Stomach (tissue), 8 donors: ENCODE measurements at regions not wholly inside any gene's neighbourhood (a gene's known extent, or its start where the extent isn't known, plus 50 kb on each side); places are given as distances from the start of the nearest gene placed in this dataset.

Experiments
- DNase-seq, 2 donors: peaks; one replicate each; pipeline versions ENCODE4 v3.0.0 to v3.0.0-alpha.2; 2013 to 2019
- H3K27ac ChIP-seq, 5 donors: fragments of 200-600 bp in 4 of 5; sonication (generic) in 4 of 5; one replicate each; pipeline ENCODE4 v1.5.1; 2013 to 2019; ENCODE audit warnings: mild to moderate bottlenecking in 1 of 5, moderate library complexity in 1 of 5
- H3K27me3 ChIP-seq, 3 donors: fragments of 200-600 bp; sonication (generic); one replicate each; pipeline ENCODE4 v1.5.1; 2017 to 2019; ENCODE audit warnings: mixed run types in 1 of 3
- H3K36me3 ChIP-seq, 4 donors: fragments of 200-600 bp; sonication (generic); 1 replicate in 3 of 4; 2 replicates in 1 of 4; pipeline ENCODE4 v1.5.1; 2016 to 2019
- H3K4me1 ChIP-seq, 4 donors: fragments of 200-600 bp; sonication (generic); one replicate each; pipeline ENCODE4 v1.5.1; 2016 to 2019
- H3K4me3 ChIP-seq, 4 donors: fragments of 200-600 bp; sonication (generic) in 3 of 4; one replicate each; pipeline ENCODE4 v1.5.1; 2016 to 2019; ENCODE audit warnings: mild to moderate bottlenecking in 1 of 4
- H3K9me3 ChIP-seq, 4 donors: fragments of 200-600 bp; sonication (generic); one replicate each; pipeline ENCODE4 v1.5.1; 2016 to 2019
- EP300 ChIP-seq: sonication (generic); formaldehyde crosslinking; IDR thresholded peaks from one replicate; pipeline ENCODE4 v1.6.1; 2017; ENCODE audit warnings: antibody characterized with exemption
- POLR2A ChIP-seq, 4 donors: fragments of 450-650 bp; IDR thresholded peaks; one replicate each; pipeline ENCODE4 v1.6.1; 2016; ENCODE audit warnings: antibody characterized with exemption in 4 of 4, control low read depth in 2 of 4, mild to moderate bottlenecking in 1 of 4, moderate library complexity in 1 of 4
- POLR2AphosphoS5 ChIP-seq, 3 donors: sonication (generic); formaldehyde crosslinking; IDR thresholded peaks; one replicate each; pipeline ENCODE4 v1.6.1; 2016; ENCODE audit warnings: antibody characterized with exemption in 3 of 3
- WGBS, 5 donors: extraction: QIAGEN DNeasy Blood & Tissue Kit in 3 of 5; methylation state at CpG; one replicate each; pipeline versions ENCODE4 v1.1.5 to v1.1.7; 2013 to 2018; 5-methylcytosine and 5-hydroxymethylcytosine counted together
- intact Hi-C: fragments of 100-400 bp; cut with DNase I; formaldehyde crosslinking; loops from one replicate; pipeline ENCODE4 v1.15.1; 2023; ENCODE audit warnings: low total_unique reads
- TF ChIP-seq, protein P1 (sequence below), 7 experiments: fragments of 450-650 bp in 4 of 7; fragments of 200-600 bp in 3 of 7; sonication (generic) in 3 of 7; IDR thresholded peaks; one replicate each; pipeline ENCODE4 v1.5.1; 2016 to 2019; ENCODE audit warnings: antibody characterized with exemption in 7 of 7, control low read depth in 2 of 7, mild to moderate bottlenecking in 1 of 7
- donor health status: healthy with polysubstance abuse.
- donor health status: Bipolar disorder and iron deficiency.
- donor health status: healthy.

DNA sequence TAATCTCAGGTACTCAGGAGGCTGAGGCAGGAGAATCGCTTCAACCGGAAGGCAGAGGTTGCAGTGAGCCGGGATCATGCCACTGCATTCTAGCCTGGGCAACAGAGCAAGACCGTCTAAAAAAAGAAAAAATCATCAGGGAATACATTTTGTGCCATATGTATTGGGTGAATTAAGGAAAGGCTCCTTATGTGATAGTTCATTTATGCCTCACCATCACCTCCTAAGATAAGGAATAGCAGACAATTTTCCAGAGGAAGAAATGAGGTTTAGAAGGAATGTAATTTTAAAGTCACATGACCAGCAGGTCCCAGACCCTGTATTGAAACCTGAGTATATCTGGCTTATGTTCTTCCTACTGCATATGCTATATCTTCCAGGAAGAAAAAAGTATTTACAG is 93.9 kb upstream of the FOXC1 start:
- no peaks in the 10 kb centered on the region for H3K4me1 ChIP-seq
- 96 to 98% (median 97%) methylated on average over 4 of the region's 4 CpGs for WGBS, 5 donors
- H3K36me3 ChIP-seq = no peaks in the 10 kb centered on the region
- no peak overlapping the region for H3K4me3 ChIP-seq
- no peak overlapping the region for H3K27ac ChIP-seq
- TF ChIP-seq EP300 (no peak), POLR2A (IDR thresholded peaks at IDR 0.05) (no peak), POLR2AphosphoS5 (IDR thresholded peaks at IDR 0.05) (no peak)
- TF ChIP-seq, protein P1, sequence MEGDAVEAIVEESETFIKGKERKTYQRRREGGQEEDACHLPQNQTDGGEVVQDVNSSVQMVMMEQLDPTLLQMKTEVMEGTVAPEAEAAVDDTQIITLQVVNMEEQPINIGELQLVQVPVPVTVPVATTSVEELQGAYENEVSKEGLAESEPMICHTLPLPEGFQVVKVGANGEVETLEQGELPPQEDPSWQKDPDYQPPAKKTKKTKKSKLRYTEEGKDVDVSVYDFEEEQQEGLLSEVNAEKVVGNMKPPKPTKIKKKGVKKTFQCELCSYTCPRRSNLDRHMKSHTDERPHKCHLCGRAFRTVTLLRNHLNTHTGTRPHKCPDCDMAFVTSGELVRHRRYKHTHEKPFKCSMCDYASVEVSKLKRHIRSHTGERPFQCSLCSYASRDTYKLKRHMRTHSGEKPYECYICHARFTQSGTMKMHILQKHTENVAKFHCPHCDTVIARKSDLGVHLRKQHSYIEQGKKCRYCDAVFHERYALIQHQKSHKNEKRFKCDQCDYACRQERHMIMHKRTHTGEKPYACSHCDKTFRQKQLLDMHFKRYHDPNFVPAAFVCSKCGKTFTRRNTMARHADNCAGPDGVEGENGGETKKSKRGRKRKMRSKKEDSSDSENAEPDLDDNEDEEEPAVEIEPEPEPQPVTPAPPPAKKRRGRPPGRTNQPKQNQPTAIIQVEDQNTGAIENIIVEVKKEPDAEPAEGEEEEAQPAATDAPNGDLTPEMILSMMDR (IDR thresholded peaks at IDR 0.05) = no peak
- intact Hi-C loops = no loop called here
- peaks cover 0 to 6% (median 0%) of the 10 kb centered on the region in 3 donors for H3K27me3 ChIP-seq
- peaks cover 0 to 13% (median 3%) of the 10 kb centered on the region in 4 donors for H3K9me3 ChIP-seq
- no peak for DNase-seq

DNA sequence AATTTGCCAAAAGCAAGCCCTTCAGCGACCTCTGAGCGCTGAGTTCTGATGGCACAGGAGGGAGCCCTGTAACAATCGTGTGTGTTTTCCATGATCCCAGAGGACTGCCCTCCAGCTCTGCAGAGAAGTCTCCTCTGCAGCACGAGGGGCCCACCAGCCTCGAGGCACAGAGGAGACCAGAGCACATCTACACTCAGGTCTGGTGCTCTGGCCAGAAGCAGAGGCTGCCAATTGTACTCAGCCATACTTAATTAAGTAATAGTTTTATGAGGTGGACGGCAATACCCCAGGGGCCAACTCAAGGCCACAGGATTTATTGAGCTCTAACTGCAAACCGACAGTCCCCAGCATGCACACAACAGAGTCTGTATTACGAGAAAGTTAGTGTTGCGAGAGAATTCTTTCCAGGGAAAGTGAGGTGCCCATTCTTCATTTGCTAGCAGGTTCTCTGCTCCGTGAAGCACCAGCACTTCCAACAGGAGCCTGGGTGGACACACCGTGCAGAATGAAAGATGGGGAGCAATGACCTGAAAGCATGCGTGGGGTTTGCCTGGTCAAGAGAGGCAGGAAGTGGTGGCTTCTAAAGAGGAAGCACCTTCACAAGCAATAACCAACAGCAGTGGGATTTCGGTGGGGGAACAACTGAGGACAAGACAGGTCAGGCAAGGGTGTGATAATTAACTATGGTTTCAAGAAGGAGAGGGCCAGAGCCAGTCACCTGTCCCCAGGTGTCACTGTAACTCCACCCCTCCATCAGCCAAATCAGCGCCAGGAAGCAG is 92.8 kb upstream of the FOXC1 start:
- WGBS, 5 donors = 75 to 79% (median 77%) methylated on average over 14 of the region's 14 CpGs

DNA sequence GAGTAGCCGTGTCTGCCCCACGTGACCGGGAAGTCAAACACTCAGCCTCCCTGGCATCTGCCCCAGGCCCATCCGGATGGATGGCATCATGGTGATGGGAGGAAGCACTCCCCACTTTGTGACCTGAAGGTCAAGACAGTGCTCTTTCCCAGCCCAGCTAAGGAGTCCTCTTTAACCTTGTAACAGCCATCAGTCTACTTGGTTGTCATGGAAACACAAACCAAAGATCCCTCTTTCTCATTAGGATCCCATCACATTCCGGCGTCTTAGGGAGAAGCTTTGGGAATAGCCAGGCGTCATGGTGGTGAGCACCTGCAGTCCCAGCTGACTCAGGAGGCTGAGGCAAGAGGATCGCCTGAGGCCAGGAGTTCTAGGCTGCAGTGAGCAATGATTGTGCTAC is 90.9 kb upstream of the FOXC1 start:
- H3K9me3 ChIP-seq = peaks cover 0 to 14% (median 3%) of the 10 kb centered on the region in 4 donors
- no peak overlapping the region for H3K4me3 ChIP-seq
- no peak for TF ChIP-seq POLR2A (IDR thresholded peaks at IDR 0.05)
- no peak for TF ChIP-seq EP300
- no peak for TF ChIP-seq POLR2AphosphoS5 (IDR thresholded peaks at IDR 0.05)
- TF ChIP-seq, protein P1 (IDR thresholded peaks at IDR 0.05) = no peak
- WGBS, 5 donors = 91 to 96% (median 94%) methylated on average over 8 of the region's 8 CpGs
- intact Hi-C loops = no loop called here
- no peaks in the 10 kb centered on the region for H3K36me3 ChIP-seq
- no peak for DNase-seq
- peaks cover 0 to 28% (median 19%) of the 10 kb centered on the region in 3 donors for H3K27me3 ChIP-seq
- H3K4me1 ChIP-seq = peaks cover 0 to 3% (median 2%) of the 10 kb centered on the region in 4 donors
- no peak overlapping the region for H3K27ac ChIP-seq

More for the DNA sequence above, 92.8 kb upstream of the FOXC1 start:
- Histone ChIP-seq H3K4me1 (no peaks in the 10 kb centered on the region), H3K9me3 (peaks cover 0 to 13% (median 3%) of the 10 kb centered on the region in 4 donors), H3K4me3 (no peak overlapping the region), H3K27me3 (peaks cover 0 to 11% (median under 1%) of the 10 kb centered on the region in 3 donors), H3K27ac (no peak overlapping the region), H3K36me3 (no peaks in the 10 kb centered on the region)
- TF ChIP-seq, protein P1 (IDR thresholded peaks at IDR 0.05) = no peak
- TF ChIP-seq POLR2AphosphoS5 (IDR thresholded peaks at IDR 0.05) = no peak
- no peak for TF ChIP-seq EP300
- no peak for TF ChIP-seq POLR2A (IDR thresholded peaks at IDR 0.05)
- intact Hi-C loops = no loop called here
- no peak for DNase-seq

DNA sequence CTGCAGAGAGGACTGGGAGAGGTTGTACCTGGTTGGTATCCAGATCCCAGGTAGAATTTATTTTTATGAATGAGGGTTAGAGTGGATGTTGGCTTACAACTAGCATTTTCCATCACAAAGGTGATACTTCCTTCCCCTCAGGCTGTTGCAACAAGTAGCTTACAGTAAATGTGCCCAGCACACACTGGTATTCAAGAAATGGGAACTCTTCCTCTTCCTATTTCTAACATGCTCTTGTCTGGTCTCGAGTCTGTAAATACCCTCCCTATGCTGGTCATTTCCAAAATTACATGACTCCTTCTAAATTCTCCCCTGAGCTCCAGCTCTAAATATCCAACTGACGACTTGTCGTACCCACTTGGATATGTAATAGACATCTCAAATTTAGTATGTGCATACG is 90.1 kb upstream of the FOXC1 start:
- no peak overlapping the region for H3K27ac ChIP-seq
- peaks cover 0 to 33% (median 25%) of the 10 kb centered on the region in 3 donors for H3K27me3 ChIP-seq
- intact Hi-C loops = no loop called here
- TF ChIP-seq POLR2AphosphoS5 (IDR thresholded peaks at IDR 0.05) (no peak), EP300 (no peak), POLR2A (IDR thresholded peaks at IDR 0.05) (no peak)
- TF ChIP-seq, protein P1 (IDR thresholded peaks at IDR 0.05) = no peak
- DNase-seq = no peak
- H3K36me3 ChIP-seq = no peaks in the 10 kb centered on the region
- peaks cover 0 to 20% (median 3%) of the 10 kb centered on the region in 4 donors for H3K9me3 ChIP-seq
- no peak overlapping the region for H3K4me3 ChIP-seq
- WGBS, 5 donors = 67 to 70% (median 69%) methylated on average over 4 of the region's 4 CpGs
- H3K4me1 ChIP-seq = peaks cover 0 to 7% (median 6%) of the 10 kb centered on the region in 4 donors
